CD4-positive, alpha-beta T cell (primary cell): ENCODE measurements at regions not wholly inside any gene's neighbourhood (a gene's known extent, or its start where the extent isn't known, plus 50 kb on each side); places are given as distances from the start of the nearest gene placed in this dataset.

Experiments used
- ATAC-seq: fragments of 200-7000 bp; cut with Tn5 transposase; one replicate; pipeline ENCODE4 v1.10.0; 2022; ENCODE audit warnings: mild to moderate bottlenecking; ENCODE audit not compliant: poor library complexity
- CTCF ChIA-PET: fragments of 350-600 bp; sonication (Branson Sonifier 250); formaldehyde crosslinking; loops from one replicate; lab custom pipeline; 2021; ENCODE audit warnings: antibody characterized with exemption, inconsistent platforms; lab: Charles Lee
- POLR2A ChIA-PET: fragments of 350-600 bp; sonication (Branson Sonifier 250); formaldehyde crosslinking; loops from one replicate; lab custom pipeline; 2021; ENCODE audit warnings: antibody characterized with exemption, inconsistent platforms; lab: Charles Lee
- DNase-seq, 14 experiments: peaks; one replicate each; pipeline ENCODE4 v3.0.0-alpha.2; 2013 to 2020; ENCODE audit warnings: mixed read lengths in 2 of 14
- H3K27ac ChIP-seq, 2 donors: one replicate each; pipeline versions ENCODE4 v1.5.1 to v1.7.0; 2013; ENCODE audit warnings: low read length in 2 of 2, low read depth in 1 of 2, mild to moderate bottlenecking in 1 of 2
- H3K27me3 ChIP-seq, 2 experiments: 1 replicate in 1 of 2; 2 replicates in 1 of 2; pipeline versions ENCODE4 v1.6.1 to v1.7.0; 2013; ENCODE audit warnings: low read length in 2 of 2, control low read depth in 1 of 2, mild to moderate bottlenecking in 1 of 2, moderate library complexity in 1 of 2; ENCODE audit not compliant: insufficient read depth in 2 of 2, control insufficient read depth in 1 of 2
- H3K36me3 ChIP-seq: one replicate; pipeline ENCODE4 v1.6.1; 2013; ENCODE audit warnings: low read length, control low read depth; ENCODE audit not compliant: insufficient read depth
- H3K4me1 ChIP-seq: one replicate; pipeline ENCODE4 v1.6.1; 2013; ENCODE audit warnings: low read length, control low read depth; ENCODE audit not compliant: insufficient read depth
- H3K4me3 ChIP-seq: one replicate; pipeline ENCODE4 v1.5.1; 2013; ENCODE audit warnings: mild to moderate bottlenecking, low read length, moderate library complexity
- H3K9me3 ChIP-seq, 2 experiments: 1 replicate in 1 of 2; 2 replicates in 1 of 2; pipeline versions ENCODE4 v1.6.1 to v1.7.0; 2013; ENCODE audit warnings: low read length in 2 of 2, mild to moderate bottlenecking in 2 of 2, control low read depth in 1 of 2, moderate library complexity in 1 of 2; ENCODE audit not compliant: control insufficient read depth in 1 of 2, insufficient read depth in 1 of 2
- H3K27ac Mint-ChIP-seq: one replicate; pipeline ENCODE4 v1.8.0; 2020; ENCODE audit warnings: mixed read lengths
- H3K27me3 Mint-ChIP-seq: one replicate; pipeline ENCODE4 v1.8.0; 2021; ENCODE audit warnings: mixed read lengths
- H3K36me3 Mint-ChIP-seq: one replicate; pipeline ENCODE4 v1.8.0; 2021; ENCODE audit warnings: low read depth, mixed read lengths
- H3K4me1 Mint-ChIP-seq: one replicate; pipeline ENCODE4 v1.8.0; 2021; ENCODE audit warnings: low read depth, mixed read lengths
- H3K4me3 Mint-ChIP-seq: one replicate; pipeline ENCODE4 v1.8.0; 2020; ENCODE audit warnings: mild to moderate bottlenecking, mixed read lengths
- H3K9me3 Mint-ChIP-seq: one replicate; pipeline ENCODE4 v1.8.0; 2020; ENCODE audit warnings: mixed read lengths
- intact Hi-C, 2 experiments: fragments of 100-400 bp; cut with DNase I in 1 of 2; cut with micrococcal nuclease in 1 of 2; formaldehyde crosslinking; loops; one replicate each; pipeline versions ENCODE4 v1.15.1 to v1.9.0; 2023 to 2025; cut with DNase I, micrococcal nuclease
- TF ChIP-seq, protein P1 (sequence below): fragments of 200-600 bp; IDR thresholded peaks from one replicate; pipeline ENCODE4 v1.8.0; 2022; ENCODE audit warnings: antibody characterized with exemption, mild to moderate bottlenecking

DNA sequence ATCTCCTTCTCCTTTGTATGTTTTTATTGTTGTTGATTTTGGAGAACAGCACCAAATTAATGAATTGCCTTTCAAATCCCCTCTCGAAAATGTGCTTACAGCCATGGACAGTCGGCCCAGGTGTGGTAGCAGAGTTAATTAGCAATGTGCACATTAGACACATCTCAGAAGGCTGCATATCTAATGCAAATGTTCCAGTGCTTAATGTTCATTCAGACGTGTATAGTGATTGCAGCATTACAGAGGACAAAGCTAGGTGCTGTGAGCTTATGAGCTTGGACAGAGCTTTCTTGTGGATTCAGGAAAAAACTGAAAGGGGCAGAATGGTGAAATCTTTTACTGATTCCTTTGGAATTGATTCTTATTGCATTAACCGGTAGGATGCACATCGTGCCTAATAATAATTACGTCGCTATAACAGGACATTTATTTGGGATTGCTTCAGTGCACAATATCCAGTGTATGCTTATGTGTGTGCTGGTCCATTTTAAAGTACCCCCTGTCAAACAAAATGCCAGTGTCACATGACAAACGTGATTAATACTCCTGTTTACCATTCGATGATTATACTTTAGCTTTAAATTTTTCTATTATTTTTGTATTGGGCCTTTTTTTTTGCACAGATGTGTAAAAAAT, 552.9 kb upstream of the EPHA5 start:
- no peaks in the 10 kb centered on the region for H3K4me1 Mint-ChIP-seq

DNA sequence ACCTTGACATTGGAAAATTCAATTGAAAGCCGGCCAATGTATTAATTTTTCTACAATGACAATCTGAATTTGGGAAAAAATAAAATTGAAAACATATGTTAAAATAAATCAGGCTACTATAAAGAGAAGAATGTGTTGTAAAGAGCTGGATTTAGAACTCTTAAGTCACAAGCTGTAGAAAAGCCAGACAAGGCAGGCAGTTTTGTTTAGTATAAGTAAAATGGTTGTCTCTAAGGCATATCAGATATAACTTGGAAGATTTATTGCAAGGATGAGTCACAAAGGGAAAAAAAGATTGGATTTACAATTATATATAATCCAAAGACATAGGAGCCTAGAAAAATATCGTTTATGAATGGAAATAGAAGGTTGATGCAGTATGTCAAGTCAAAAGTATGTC, 549.1 kb upstream of the EPHA5 start:
- Histone ChIP-seq H3K27ac (no peak overlapping the region), H3K36me3 (no peaks in the 10 kb centered on the region), H3K9me3 (peaks cover 0 to 3% of the 10 kb centered on the region in 2 experiments), H3K4me3 (no peak overlapping the region), H3K4me1 (no peaks in the 10 kb centered on the region), H3K27me3 (no peaks in the 10 kb centered on the region)
- Mint-ChIP-seq H3K9me3 (peaks cover 7% of the 10 kb centered on the region), H3K4me1 (no peaks in the 10 kb centered on the region), H3K36me3 (no peaks in the 10 kb centered on the region), H3K27ac (no peak overlapping the region), H3K27me3 (no peaks in the 10 kb centered on the region), H3K4me3 (no peak overlapping the region)
- DNase-seq (no peak), ATAC-seq (no peak)
- intact Hi-C loops: no loop called here
- TF ChIP-seq, protein P1, sequence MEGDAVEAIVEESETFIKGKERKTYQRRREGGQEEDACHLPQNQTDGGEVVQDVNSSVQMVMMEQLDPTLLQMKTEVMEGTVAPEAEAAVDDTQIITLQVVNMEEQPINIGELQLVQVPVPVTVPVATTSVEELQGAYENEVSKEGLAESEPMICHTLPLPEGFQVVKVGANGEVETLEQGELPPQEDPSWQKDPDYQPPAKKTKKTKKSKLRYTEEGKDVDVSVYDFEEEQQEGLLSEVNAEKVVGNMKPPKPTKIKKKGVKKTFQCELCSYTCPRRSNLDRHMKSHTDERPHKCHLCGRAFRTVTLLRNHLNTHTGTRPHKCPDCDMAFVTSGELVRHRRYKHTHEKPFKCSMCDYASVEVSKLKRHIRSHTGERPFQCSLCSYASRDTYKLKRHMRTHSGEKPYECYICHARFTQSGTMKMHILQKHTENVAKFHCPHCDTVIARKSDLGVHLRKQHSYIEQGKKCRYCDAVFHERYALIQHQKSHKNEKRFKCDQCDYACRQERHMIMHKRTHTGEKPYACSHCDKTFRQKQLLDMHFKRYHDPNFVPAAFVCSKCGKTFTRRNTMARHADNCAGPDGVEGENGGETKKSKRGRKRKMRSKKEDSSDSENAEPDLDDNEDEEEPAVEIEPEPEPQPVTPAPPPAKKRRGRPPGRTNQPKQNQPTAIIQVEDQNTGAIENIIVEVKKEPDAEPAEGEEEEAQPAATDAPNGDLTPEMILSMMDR: no peak
- CTCF ChIA-PET: no interaction called here
- POLR2A ChIA-PET: no interaction called here

More for the DNA sequence above, 552.9 kb upstream of the EPHA5 start:
- Mint-ChIP-seq H3K36me3 (no peaks in the 10 kb centered on the region), H3K4me3 (no peak overlapping the region), H3K27ac (no peak overlapping the region), H3K27me3 (no peaks in the 10 kb centered on the region), H3K9me3 (peaks cover 7% of the 10 kb centered on the region)
- TF ChIP-seq, protein P1: no peak
- intact Hi-C loops: no loop called here
- Histone ChIP-seq H3K4me3 (no peak overlapping the region), H3K27ac (no peak overlapping the region), H3K4me1 (no peaks in the 10 kb centered on the region), H3K27me3 (no peaks in the 10 kb centered on the region), H3K9me3 (peaks cover 0 to 3% of the 10 kb centered on the region in 2 experiments), H3K36me3 (no peaks in the 10 kb centered on the region)
- ATAC-seq (no peak), DNase-seq (no peak)
- CTCF ChIA-PET: no interaction called here
- POLR2A ChIA-PET: no interaction called here

DNA sequence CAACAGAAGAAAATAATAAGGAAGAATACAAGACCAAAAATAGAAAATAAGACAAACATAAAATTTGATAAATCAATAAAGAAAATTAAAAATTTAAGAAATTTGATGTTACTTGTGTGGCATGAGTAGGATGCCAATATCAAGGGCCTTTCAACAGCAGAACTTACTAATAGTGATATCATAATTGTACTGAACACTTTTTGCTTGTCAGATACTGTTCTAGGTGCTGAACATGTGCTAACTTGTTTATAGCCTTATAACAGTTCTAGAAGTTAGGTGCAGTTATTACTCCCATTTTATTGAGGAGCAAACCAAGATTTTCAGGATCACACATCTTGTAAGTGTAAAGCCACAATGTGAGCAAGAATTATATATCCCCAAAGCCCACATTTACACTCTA, 546.0 kb upstream of the EPHA5 start:
- Histone ChIP-seq H3K27ac (no peak overlapping the region), H3K27me3 (no peaks in the 10 kb centered on the region), H3K4me3 (no peak overlapping the region), H3K9me3 (peaks cover 0 to 3% of the 10 kb centered on the region in 2 experiments), H3K4me1 (no peaks in the 10 kb centered on the region), H3K36me3 (no peaks in the 10 kb centered on the region)
- no peak overlapping the region for H3K4me3 Mint-ChIP-seq
- DNase-seq: no peak
- no peaks in the 10 kb centered on the region for H3K27me3 Mint-ChIP-seq
- ATAC-seq: no peak
- H3K27ac Mint-ChIP-seq: no peak overlapping the region
- H3K9me3 Mint-ChIP-seq: peaks cover 6% of the 10 kb centered on the region
- H3K4me1 Mint-ChIP-seq: no peaks in the 10 kb centered on the region
- CTCF ChIA-PET: no interaction called here
- POLR2A ChIA-PET: no interaction called here
- TF ChIP-seq, protein P1: no peak
- H3K36me3 Mint-ChIP-seq: no peaks in the 10 kb centered on the region
- intact Hi-C loops: no loop called here
